GM23338 (cell line): ENCODE measurements at regions not wholly inside any gene's neighbourhood (a gene's known extent, or its start where the extent isn't known, plus 50 kb on each side); places are given as distances from the start of the nearest gene placed in this dataset.

Experiments used
- ATAC-seq: fragments of 200-7000 bp; cut with Tn5 transposase; 3 replicates; pipeline ENCODE4 v1.9.1; 2020
- DNase-seq: peaks from one replicate; pipeline ENCODE4 v3.0.0-alpha.2; 2015; ENCODE audit warnings: low spot score
- H2AFZ ChIP-seq: fragments of 200-600 bp; sonication (generic); 2 replicates; pipeline ENCODE4 v1.8.0; 2016; ENCODE audit warnings: antibody characterized with exemption, mild to moderate bottlenecking, moderate library complexity
- H3F3A ChIP-seq: fragments of 200-600 bp; sonication (generic); replicated peaks from 2 replicates; pipeline ENCODE4 v1.8.0; 2017; ENCODE audit warnings: antibody characterized with exemption, mixed run types, low read depth
- H3K27ac ChIP-seq: fragments of 200-600 bp; sonication (generic); 2 replicates; pipeline ENCODE4 v1.6.1; 2016; ENCODE audit warnings: low read depth
- H3K27me3 ChIP-seq: fragments of 200-600 bp; sonication (generic); 2 replicates; pipeline ENCODE4 v1.8.0; 2016; ENCODE audit warnings: mild to moderate bottlenecking, mixed run types, moderate library complexity; ENCODE audit not compliant: insufficient read depth
- H3K36me3 ChIP-seq: fragments of 200-600 bp; sonication (generic); 2 replicates; pipeline ENCODE4 v1.8.0; 2016; ENCODE audit warnings: mild to moderate bottlenecking; ENCODE audit not compliant: insufficient read depth
- H3K4me1 ChIP-seq: fragments of 200-600 bp; sonication (generic); 2 replicates; pipeline ENCODE4 v1.8.0; 2016; ENCODE audit warnings: mild to moderate bottlenecking, moderate library complexity; ENCODE audit not compliant: insufficient read depth
- H3K4me2 ChIP-seq: fragments of 200-600 bp; sonication (generic); 2 replicates; pipeline ENCODE4 v1.7.1; 2017; ENCODE audit warnings: mixed run types
- H3K4me3 ChIP-seq: fragments of 200-600 bp; sonication (generic); 2 replicates; pipeline ENCODE4 v1.6.1; 2016; ENCODE audit warnings: mixed run types
- H3K79me2 ChIP-seq: fragments of 200-600 bp; sonication (generic); replicated peaks from 2 replicates; pipeline ENCODE4 v1.8.0; 2017; ENCODE audit warnings: mild to moderate bottlenecking; ENCODE audit not compliant: insufficient read depth
- H3K9me2 ChIP-seq: fragments of 200-600 bp; sonication (generic); 2 replicates; pipeline ENCODE4 v1.8.0; 2017; ENCODE audit not compliant: insufficient read depth
- H4K20me1 ChIP-seq: fragments of 200-600 bp; sonication (generic); replicated peaks from 2 replicates; pipeline ENCODE4 v1.8.0; 2017; ENCODE audit warnings: mild to moderate bottlenecking; ENCODE audit not compliant: insufficient read depth
- H3K27ac Mint-ChIP-seq: 2 replicates; pipeline ENCODE4 v1.8.0; 2020; ENCODE audit warnings: inconsistent platforms, mild to moderate bottlenecking, moderate library complexity, mixed read lengths
- H3K27me3 Mint-ChIP-seq: 3 replicates; pipeline ENCODE4 v1.8.0; 2022; ENCODE audit warnings: low read depth, mild to moderate bottlenecking, moderate library complexity, mixed read lengths, inconsistent platforms; ENCODE audit not compliant: insufficient read depth, poor library complexity
- H3K36me3 Mint-ChIP-seq: 3 replicates; pipeline ENCODE4 v1.8.0; 2021; ENCODE audit warnings: low read depth, mild to moderate bottlenecking, inconsistent platforms, moderate library complexity, mixed read lengths
- H3K4me1 Mint-ChIP-seq: 3 replicates; pipeline ENCODE4 v1.8.0; 2020; ENCODE audit warnings: mild to moderate bottlenecking, inconsistent platforms, mixed read lengths
- H3K4me3 Mint-ChIP-seq: 3 replicates; pipeline ENCODE4 v1.8.0; 2021; ENCODE audit warnings: moderate library complexity, mild to moderate bottlenecking, inconsistent platforms, mixed read lengths
- H3K9me3 Mint-ChIP-seq: 3 replicates; pipeline ENCODE4 v1.8.0; 2020; ENCODE audit warnings: moderate library complexity, mild to moderate bottlenecking, inconsistent platforms, mixed read lengths
- CREB1 ChIP-seq: fragments of 250-450 bp; sonication (Bioruptor Pico); IDR thresholded peaks from 2 replicates; pipeline ENCODE4 v1.5.0; 2020; ENCODE audit warnings: low read depth, mild to moderate bottlenecking, moderate library complexity
- CTCF ChIP-seq, 2 experiments: fragments of 200-600 bp in 1 of 2; sonication (generic) in 1 of 2; conservative IDR thresholded peaks; 2 replicates each; pipeline versions ENCODE4 v1.5.1 to v1.6.1; 2016 to 2017; ENCODE audit warnings: antibody characterized with exemption in 2 of 2, low read depth in 2 of 2, mild to moderate bottlenecking in 2 of 2, moderate library complexity in 1 of 2
- EZH2phosphoT487 ChIP-seq: fragments of 200-600 bp; sonication (generic); IDR thresholded peaks from one replicate; pipeline ENCODE4 v1.8.1; 2018; ENCODE audit warnings: antibody characterized with exemption; ENCODE audit not compliant: unreplicated experiment
- NANOG ChIP-seq: IDR thresholded peaks from 2 replicates; pipeline ENCODE4 v1.6.1; 2016; ENCODE audit warnings: antibody characterized with exemption, borderline replicate concordance
- POLR2AphosphoS5 ChIP-seq: IDR thresholded peaks from 2 replicates; pipeline ENCODE4 v1.6.1; 2016; ENCODE audit warnings: antibody characterized with exemption, low read depth
- STAT1 ChIP-seq: IDR thresholded peaks from one replicate; pipeline ENCODE4 v1.6.1; 2016; ENCODE audit warnings: antibody characterized with exemption; ENCODE audit not compliant: unreplicated experiment
- ZNF114 ChIP-seq: fragments of 250-450 bp; sonication (Bioruptor Pico); IDR thresholded peaks from 2 replicates; pipeline ENCODE4 v1.5.0; 2020; ENCODE audit warnings: mild to moderate bottlenecking, moderate library complexity
- ZNF331 ChIP-seq: fragments of 250-450 bp; sonication (Bioruptor Pico); IDR thresholded peaks from 2 replicates; pipeline ENCODE4 v1.5.0; 2020; ENCODE audit warnings: low read depth, mild to moderate bottlenecking, moderate library complexity
- TF ChIP-seq, protein P1 (sequence below): fragments of 250-450 bp; sonication (Bioruptor Pico); IDR thresholded peaks from 2 replicates; pipeline ENCODE4 v1.5.0; 2020; ENCODE audit warnings: mild to moderate bottlenecking, moderate library complexity

- TF ChIP-seq, protein P1, sequence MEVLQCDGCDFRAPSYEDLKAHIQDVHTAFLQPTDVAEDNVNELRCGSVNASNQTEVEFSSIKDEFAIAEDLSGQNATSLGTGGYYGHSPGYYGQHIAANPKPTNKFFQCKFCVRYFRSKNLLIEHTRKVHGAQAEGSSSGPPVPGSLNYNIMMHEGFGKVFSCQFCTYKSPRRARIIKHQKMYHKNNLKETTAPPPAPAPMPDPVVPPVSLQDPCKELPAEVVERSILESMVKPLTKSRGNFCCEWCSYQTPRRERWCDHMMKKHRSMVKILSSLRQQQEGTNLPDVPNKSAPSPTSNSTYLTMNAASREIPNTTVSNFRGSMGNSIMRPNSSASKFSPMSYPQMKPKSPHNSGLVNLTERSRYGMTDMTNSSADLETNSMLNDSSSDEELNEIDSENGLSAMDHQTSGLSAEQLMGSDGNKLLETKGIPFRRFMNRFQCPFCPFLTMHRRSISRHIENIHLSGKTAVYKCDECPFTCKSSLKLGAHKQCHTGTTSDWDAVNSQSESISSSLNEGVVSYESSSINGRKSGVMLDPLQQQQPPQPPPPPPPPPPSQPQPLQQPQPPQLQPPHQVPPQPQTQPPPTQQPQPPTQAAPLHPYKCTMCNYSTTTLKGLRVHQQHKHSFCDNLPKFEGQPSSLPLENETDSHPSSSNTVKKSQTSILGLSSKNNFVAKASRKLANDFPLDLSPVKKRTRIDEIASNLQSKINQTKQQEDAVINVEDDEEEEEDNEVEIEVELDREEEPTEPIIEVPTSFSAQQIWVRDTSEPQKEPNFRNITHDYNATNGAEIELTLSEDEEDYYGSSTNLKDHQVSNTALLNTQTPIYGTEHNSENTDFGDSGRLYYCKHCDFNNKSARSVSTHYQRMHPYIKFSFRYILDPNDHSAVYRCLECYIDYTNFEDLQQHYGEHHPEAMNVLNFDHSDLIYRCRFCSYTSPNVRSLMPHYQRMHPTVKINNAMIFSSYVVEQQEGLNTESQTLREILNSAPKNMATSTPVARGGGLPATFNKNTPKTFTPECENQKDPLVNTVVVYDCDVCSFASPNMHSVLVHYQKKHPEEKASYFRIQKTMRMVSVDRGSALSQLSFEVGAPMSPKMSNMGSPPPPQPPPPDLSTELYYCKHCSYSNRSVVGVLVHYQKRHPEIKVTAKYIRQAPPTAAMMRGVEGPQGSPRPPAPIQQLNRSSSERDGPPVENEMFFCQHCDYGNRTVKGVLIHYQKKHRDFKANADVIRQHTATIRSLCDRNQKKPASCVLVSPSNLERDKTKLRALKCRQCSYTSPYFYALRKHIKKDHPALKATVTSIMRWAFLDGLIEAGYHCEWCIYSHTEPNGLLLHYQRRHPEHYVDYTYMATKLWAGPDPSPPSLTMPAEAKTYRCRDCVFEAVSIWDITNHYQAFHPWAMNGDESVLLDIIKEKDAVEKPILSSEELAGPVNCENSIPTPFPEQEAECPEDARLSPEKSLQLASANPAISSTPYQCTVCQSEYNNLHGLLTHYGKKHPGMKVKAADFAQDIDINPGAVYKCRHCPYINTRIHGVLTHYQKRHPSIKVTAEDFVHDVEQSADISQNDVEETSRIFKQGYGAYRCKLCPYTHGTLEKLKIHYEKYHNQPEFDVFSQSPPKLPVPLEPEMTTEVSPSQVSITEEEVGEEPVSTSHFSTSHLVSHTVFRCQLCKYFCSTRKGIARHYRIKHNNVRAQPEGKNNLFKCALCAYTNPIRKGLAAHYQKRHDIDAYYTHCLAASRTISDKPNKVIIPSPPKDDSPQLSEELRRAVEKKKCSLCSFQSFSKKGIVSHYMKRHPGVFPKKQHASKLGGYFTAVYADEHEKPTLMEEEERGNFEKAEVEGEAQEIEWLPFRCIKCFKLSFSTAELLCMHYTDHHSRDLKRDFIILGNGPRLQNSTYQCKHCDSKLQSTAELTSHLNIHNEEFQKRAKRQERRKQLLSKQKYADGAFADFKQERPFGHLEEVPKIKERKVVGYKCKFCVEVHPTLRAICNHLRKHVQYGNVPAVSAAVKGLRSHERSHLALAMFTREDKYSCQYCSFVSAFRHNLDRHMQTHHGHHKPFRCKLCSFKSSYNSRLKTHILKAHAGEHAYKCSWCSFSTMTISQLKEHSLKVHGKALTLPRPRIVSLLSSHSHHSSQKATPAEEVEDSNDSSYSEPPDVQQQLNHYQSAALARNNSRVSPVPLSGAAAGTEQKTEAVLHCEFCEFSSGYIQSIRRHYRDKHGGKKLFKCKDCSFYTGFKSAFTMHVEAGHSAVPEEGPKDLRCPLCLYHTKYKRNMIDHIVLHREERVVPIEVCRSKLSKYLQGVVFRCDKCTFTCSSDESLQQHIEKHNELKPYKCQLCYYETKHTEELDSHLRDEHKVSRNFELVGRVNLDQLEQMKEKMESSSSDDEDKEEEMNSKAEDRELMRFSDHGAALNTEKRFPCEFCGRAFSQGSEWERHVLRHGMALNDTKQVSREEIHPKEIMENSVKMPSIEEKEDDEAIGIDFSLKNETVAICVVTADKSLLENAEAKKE: no peak
- TF ChIP-seq ZNF114 (CRISPR knock-in tag): no peak
Observed at GRCh38 chr3:74739242-74739641, 124.8 kb upstream of the CNTN3 start (continued).

- Histone ChIP-seq H4K20me1 (no peaks in the 10 kb centered on the region), H3K79me2 (no peaks in the 10 kb centered on the region), H3K4me2 (no peak overlapping the region), H3F3A (no peaks in the 10 kb centered on the region), H3K4me3 (no peak overlapping the region), H3K36me3 (no peaks in the 10 kb centered on the region), H3K4me1 (no peaks in the 10 kb centered on the region), H3K9me2 (no peaks in the 10 kb centered on the region), H3K27ac (no peak overlapping the region), H3K27me3 (no peaks in the 10 kb centered on the region), H2AFZ (no peak overlapping the region)
- Mint-ChIP-seq H3K9me3 (no peaks in the 10 kb centered on the region), H3K4me3 (no peak overlapping the region), H3K4me1 (no peaks in the 10 kb centered on the region), H3K27ac (no peak overlapping the region), H3K27me3 (no peaks in the 10 kb centered on the region), H3K36me3 (no peaks in the 10 kb centered on the region)
- ATAC-seq (no peak), DNase-seq (no peak)
- no peak for TF ChIP-seq CTCF (conservative IDR thresholded peaks at IDR 0.05; ENCODE audit: low read depth in 2 of 2)
- TF ChIP-seq NANOG: no peak
- TF ChIP-seq ZNF114 (CRISPR knock-in tag): no peak
- TF ChIP-seq CREB1 (CRISPR knock-in tag): no peak
- TF ChIP-seq ZNF331 (CRISPR knock-in tag): no peak
- TF ChIP-seq EZH2phosphoT487: no peak
- TF ChIP-seq POLR2AphosphoS5: no peak
- TF ChIP-seq, protein P1: no peak
- no peak for TF ChIP-seq STAT1
Observed at GRCh38 chr3:74722211-74722610, 107.8 kb upstream of the CNTN3 start.
